ENCODE measurements at regions not wholly inside any gene's neighbourhood (a gene's known extent, or its start where the extent isn't known, plus 50 kb on each side); places are given as distances from the start of the nearest gene placed in this dataset.

DNA sequence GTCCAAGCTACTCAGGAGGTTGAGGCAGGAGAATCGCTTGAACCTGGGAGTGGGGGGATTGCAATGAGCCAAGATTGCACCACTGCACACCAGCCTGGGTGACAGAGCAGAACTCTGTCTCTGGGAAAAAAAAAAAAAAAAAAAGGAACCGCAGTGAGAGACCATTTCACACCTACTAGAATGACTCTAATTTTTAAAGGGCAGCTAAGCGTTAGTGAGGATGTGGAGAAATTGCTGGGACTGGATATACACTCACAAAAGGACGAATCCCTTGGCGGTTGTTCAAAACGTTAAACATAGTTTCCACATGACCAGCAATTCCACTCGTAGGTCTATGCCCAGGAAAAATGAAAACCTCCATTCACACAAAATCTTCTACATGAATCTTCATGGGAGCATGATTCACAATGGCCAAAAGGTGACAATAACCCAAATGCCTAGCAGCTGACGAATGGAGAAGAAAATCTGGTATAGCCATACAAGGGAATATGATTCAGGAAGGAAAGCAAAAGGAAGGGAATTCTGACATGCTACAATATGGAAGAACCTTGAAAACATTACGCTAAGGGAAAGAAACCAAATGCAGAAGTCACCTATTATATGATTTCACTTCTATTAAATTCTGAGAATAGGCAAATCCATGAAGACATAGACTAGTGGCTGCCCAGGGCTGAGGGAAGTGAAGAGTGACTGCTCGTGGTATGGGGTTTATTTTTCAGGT lies 127.0 kb downstream of the CHSY1 start:
- in situ Hi-C loops (cut with HindIII; ENCODE audit: low sequenced_read_pairs): loop anchor here (5.0 kb wide), 2 partner anchors 33 to 82 kb away; no protein-coding TSS in a partner anchor

DNA sequence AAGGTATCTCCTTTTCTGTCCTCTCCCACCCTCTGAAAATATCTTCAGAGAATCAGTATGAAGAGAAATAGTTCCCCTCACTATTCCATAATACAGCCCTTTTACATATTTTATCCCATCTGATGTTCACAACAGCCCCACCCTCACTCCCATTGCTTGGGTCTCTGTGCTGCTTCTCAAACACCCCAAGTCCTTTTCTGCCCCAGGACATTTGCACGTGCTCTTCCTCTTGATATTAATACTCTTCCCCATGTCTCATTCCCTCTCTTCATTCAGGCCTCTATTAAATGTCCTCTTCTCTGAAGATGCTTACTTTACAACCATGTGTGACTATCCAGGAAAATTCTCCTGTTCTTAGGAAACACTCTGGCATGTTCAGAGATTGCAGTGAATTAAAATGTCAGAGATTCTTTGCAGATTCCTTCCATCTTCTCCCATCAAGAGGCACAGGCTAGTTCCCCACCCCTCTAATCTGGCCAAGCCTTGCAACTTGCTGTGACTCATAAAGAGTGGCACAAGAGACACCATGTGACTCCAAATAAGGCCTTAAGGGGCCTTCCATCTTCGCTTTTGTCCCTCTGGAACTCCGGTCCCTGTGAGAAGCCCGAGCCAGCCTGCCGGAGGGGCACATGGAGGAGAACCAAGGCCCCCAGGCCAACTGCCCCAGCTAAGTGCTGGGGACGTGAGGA lies 128.5 kb downstream of the CHSY1 start:
- in situ Hi-C loops (cut with HindIII; ENCODE audit: low sequenced_read_pairs): no loop called here

DNA sequence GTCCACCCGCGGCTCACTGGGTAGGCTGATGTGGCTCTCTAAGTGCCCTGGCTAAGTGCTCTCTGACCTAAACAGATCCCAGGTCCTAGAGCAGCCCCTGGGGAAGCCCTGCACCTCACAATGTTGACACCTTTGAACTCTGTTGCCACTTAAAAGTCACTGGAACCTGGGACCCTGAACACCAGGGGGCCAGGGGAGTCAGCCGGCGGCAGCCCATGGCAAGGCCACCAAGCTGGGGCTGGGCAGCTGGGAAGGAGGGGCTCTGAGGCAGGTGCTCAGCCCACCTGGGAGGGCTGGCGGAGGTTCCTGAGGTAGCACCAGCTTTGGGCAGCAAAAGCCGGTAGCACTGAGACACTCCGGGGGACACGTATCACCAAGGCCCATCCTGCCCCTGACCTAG lies 129.0 kb downstream of the CHSY1 start:
- in situ Hi-C loops (cut with HindIII; ENCODE audit: low sequenced_read_pairs): no loop called here

DNA sequence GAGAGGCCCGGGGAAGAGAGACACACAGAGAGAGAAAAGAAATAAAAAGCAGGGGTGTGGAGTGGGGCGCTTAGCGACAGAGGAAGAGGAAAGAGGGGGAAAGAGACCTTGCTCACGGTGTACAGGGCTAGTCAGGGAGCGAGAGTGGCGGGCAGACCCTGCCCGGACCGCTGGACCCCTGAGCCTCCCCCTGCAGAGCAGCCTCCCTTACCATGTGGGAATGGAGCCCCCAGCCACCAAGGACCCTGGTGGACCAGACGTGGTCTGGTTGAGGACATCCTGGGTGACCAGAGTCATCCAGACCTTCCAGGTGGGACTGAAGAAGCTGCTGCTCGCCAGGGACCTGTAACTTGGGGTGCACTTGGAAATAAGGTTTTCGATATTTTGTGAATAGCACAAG lies 129.6 kb downstream of the CHSY1 start:
- in situ Hi-C loops (cut with HindIII; ENCODE audit: low sequenced_read_pairs): no loop called here

DNA sequence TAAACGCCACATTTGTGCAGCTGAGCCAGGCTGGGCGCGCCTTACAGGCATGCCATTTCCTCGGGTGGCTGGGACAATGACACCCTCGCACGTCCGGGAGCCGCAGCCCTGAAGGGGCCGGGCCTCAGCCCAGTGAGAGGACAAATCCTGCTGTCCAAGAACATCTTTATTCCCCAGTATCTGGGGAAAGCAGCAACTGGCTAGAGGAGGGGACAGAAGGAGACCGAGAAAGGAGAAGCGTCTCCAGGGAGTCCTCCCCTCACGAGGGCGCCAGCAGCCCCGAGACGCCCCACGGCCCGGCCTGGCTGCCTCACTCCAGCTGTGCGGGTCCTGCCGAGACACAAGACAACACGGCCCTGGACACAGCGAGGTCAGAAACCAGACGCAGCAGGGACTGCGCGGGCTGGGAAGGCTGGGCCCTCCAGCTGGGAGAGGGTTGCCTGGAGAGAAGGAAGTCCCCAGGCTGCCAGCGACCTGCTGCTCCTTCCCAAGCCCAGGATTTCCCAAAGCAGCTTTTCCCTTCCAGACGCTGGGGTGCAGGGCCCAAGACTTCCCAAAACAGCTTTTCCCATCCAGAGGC lies 130.2 kb downstream of the CHSY1 start:
- in situ Hi-C loops (cut with HindIII; ENCODE audit: low sequenced_read_pairs): no loop called here

DNA sequence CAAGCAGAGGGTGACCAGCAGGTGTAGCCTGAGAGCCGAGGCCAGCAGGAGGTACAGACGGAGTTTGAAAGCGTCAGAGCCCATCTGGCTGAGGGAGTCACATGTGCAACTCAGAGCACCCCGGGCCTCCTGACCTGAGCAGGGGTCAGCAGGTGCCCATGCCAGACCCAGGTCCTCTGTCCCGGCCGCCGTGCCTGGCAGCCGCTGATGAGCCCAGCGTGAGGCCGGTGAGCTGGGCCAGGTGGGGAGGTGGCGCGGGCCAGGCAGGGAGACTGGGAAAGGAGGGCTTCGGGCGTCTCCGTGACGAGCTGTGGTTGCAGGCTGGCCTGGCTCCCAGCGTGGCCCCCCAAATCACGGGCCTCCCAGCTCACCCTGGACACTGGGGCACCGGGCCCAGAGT lies 130.9 kb downstream of the CHSY1 start:
- in situ Hi-C loops (cut with HindIII; ENCODE audit: low sequenced_read_pairs): no loop called here

DNA sequence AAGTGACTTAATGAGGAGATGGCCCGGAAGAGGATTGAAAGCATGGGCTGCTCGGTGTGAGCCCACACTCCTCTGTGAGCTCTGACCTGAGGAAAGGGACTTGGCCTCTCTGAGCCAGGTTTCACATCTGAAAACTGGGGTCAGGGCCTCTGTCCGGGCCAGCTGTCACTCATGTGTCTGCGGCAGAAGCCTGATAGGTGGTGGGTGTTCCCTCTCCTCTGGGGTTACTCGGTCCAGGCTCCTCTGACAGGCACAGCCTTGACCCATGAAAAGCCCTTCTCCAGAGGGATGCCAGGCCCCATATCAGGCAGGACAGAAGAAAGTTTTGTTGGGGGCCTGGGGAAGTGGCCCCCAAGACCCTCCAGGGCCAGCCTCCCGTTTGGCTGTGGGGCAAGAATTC lies 131.4 kb downstream of the CHSY1 start:
- in situ Hi-C loops (cut with HindIII; ENCODE audit: low sequenced_read_pairs): no loop called here

All from endothelial cell of hepatic sinusoid (primary cell).